CD14-positive monocyte (primary cell): ENCODE measurements at regions not wholly inside any gene's neighbourhood (a gene's known extent, or its start where the extent isn't known, plus 50 kb on each side); places are given as distances from the start of the nearest gene placed in this dataset.

ENCODE experiments used
- DNase-seq, 3 donors: peaks; one replicate each; pipeline ENCODE4 v3.0.0-alpha.2; 2011 to 2022
- H2AFZ ChIP-seq: 2 replicates; pipeline ENCODE4 v1.6.0; 2012; ENCODE audit warnings: mild to moderate bottlenecking, low read depth, low read length, inconsistent platforms; ENCODE audit not compliant: insufficient read depth, poor library complexity, severe bottlenecking
- H3K27ac ChIP-seq, 2 donors: 1 replicate in 1 of 2; 2 replicates in 1 of 2; pipeline ENCODE4 v1.5.1; 2012 to 2013; ENCODE audit warnings: low read length in 2 of 2, control low read depth in 1 of 2, inconsistent platforms in 1 of 2, low read depth in 1 of 2, mild to moderate bottlenecking in 1 of 2
- H3K27me3 ChIP-seq, 2 donors: one replicate each; pipeline versions ENCODE4 v1.6.0 to v1.6.1; 2011 to 2013; ENCODE audit warnings: low read length in 2 of 2; ENCODE audit not compliant: control insufficient read depth in 2 of 2, insufficient read depth in 2 of 2
- H3K36me3 ChIP-seq, 2 donors: replicated peaks in 1 of 2; 1 replicate in 1 of 2; 2 replicates in 1 of 2; pipeline versions ENCODE4 v1.5.1 to v1.6.1; 2012 to 2013; ENCODE audit warnings: low read length in 2 of 2, control low read depth in 1 of 2, inconsistent platforms in 1 of 2, mild to moderate bottlenecking in 1 of 2; ENCODE audit not compliant: insufficient read depth in 2 of 2, control insufficient read depth in 1 of 2
- H3K4me1 ChIP-seq, 2 donors: 1 replicate in 1 of 2; 2 replicates in 1 of 2; pipeline versions ENCODE4 v1.5.1 to v1.6.1; 2012 to 2013; ENCODE audit warnings: low read length in 2 of 2, control low read depth in 1 of 2, inconsistent platforms in 1 of 2, mild to moderate bottlenecking in 1 of 2, moderate library complexity in 1 of 2; ENCODE audit not compliant: insufficient read depth in 2 of 2, control insufficient read depth in 1 of 2
- H3K4me2 ChIP-seq: replicated peaks from 2 replicates; pipeline ENCODE3; 2012; ENCODE audit warnings: low read length, moderate library complexity, mild to moderate bottlenecking; ENCODE audit not compliant: poor library complexity, severe bottlenecking; ENCODE audit errors: extremely low read depth
- H3K4me3 ChIP-seq, 3 experiments: fragments of 200-600 bp in 1 of 3; sonication (generic) in 1 of 3; replicated peaks in 1 of 3; 1 replicate in 2 of 3; 2 replicates in 1 of 3; pipeline ENCODE4 v1.5.1; 2011 to 2013; ENCODE audit warnings: low read length in 3 of 3, mild to moderate bottlenecking in 3 of 3, control low read depth in 2 of 3, low read depth in 2 of 3, inconsistent platforms in 1 of 3, moderate library complexity in 1 of 3
- H3K79me2 ChIP-seq: 2 replicates; pipeline ENCODE4 v1.6.0; 2012; ENCODE audit warnings: mild to moderate bottlenecking, control low read depth, inconsistent platforms, low read length, moderate library complexity; ENCODE audit not compliant: insufficient read depth
- H3K9ac ChIP-seq: 2 replicates; pipeline ENCODE4 v1.6.0; 2017; ENCODE audit warnings: low read length, mild to moderate bottlenecking; ENCODE audit not compliant: insufficient read depth, poor library complexity, severe bottlenecking
- H3K9me3 ChIP-seq, 2 donors: replicated peaks in 1 of 2; 1 replicate in 1 of 2; 2 replicates in 1 of 2; pipeline versions ENCODE4 v1.5.1 to v1.6.1; 2012 to 2013; ENCODE audit warnings: low read length in 2 of 2, control low read depth in 1 of 2; ENCODE audit not compliant: control insufficient read depth in 1 of 2, insufficient read depth in 1 of 2
- H4K20me1 ChIP-seq: 2 replicates; pipeline ENCODE4 v1.6.0; 2012; ENCODE audit warnings: mild to moderate bottlenecking, low read length, control low read depth, moderate library complexity; ENCODE audit not compliant: insufficient read depth
- H3K27ac Mint-ChIP-seq, 7 donors: one replicate each; pipeline ENCODE4 v1.8.0; 2020; ENCODE audit warnings: mild to moderate bottlenecking in 7 of 7, mixed read lengths in 7 of 7, moderate library complexity in 6 of 7, inconsistent platforms in 2 of 7
- H3K27me3 Mint-ChIP-seq, 3 donors: one replicate each; pipeline ENCODE4 v1.8.0; 2021 to 2022; ENCODE audit warnings: low read depth in 3 of 3, mild to moderate bottlenecking in 3 of 3, mixed read lengths in 3 of 3, moderate library complexity in 3 of 3, inconsistent platforms in 1 of 3
- H3K36me3 Mint-ChIP-seq, 2 donors: one replicate each; pipeline ENCODE4 v1.8.0; 2020; ENCODE audit warnings: mixed read lengths in 2 of 2, inconsistent platforms in 1 of 2, mild to moderate bottlenecking in 1 of 2
- H3K4me1 Mint-ChIP-seq: one replicate; pipeline ENCODE4 v1.8.0; 2020; ENCODE audit warnings: mild to moderate bottlenecking, mixed read lengths
- H3K4me3 Mint-ChIP-seq, 2 donors: one replicate each; pipeline ENCODE4 v1.8.0; 2020; ENCODE audit warnings: mild to moderate bottlenecking in 2 of 2, mixed read lengths in 2 of 2, moderate library complexity in 1 of 2
- H3K9me3 Mint-ChIP-seq, 7 donors: one replicate each; pipeline ENCODE4 v1.8.0; 2020 to 2022; ENCODE audit warnings: mixed read lengths in 7 of 7, mild to moderate bottlenecking in 6 of 7, moderate library complexity in 6 of 7, inconsistent platforms in 2 of 7
- WGBS: methylation state at CpG from one replicate; pipeline ENCODE4 v1.1.5; 2013; ENCODE audit warnings: missing lambda C conversion rate; ENCODE audit not compliant: insufficient coverage; 5-methylcytosine and 5-hydroxymethylcytosine counted together
- intact Hi-C, 2 donors: fragments of 100-400 bp; cut with micrococcal nuclease; formaldehyde crosslinking; loops; one replicate each; pipeline versions ENCODE4 v1.15.0 to v1.15.1; 2023
- TF ChIP-seq, protein P1 (sequence below): fragments of 200-600 bp; IDR thresholded peaks from one replicate; pipeline ENCODE4 v1.8.0; 2022; ENCODE audit warnings: antibody characterized with exemption, mild to moderate bottlenecking

DNA sequence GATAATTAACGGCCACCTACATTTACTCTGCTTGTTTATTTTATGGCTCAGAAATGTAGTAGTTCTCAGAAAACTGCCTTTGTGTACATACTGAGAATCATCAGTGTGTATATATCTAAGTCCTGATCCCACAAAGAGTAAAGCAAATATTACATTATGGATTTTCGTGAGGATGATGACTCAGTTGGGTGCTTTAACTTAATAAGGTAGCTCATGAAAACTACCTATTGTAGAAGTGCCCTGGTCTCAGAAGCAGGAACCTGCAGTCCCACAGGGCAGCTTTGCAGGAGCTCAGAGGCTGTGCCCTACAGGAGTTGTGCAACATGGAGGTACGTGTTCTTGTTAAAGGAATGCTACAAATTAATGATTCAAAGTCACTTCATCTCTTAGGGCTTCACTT lies 108.2 kb downstream of the PLG start:
- Histone ChIP-seq H3K27me3 (no peaks in the 10 kb centered on the region), H3K4me3 (no peak overlapping the region), H3K36me3 (no peaks in the 10 kb centered on the region), H3K9ac (no peak overlapping the region), H4K20me1 (no peaks in the 10 kb centered on the region), H2AFZ (no peak overlapping the region), H3K4me1 (no peaks in the 10 kb centered on the region), H3K27ac (no peak overlapping the region), H3K9me3 (peaks cover 0 to 7% of the 10 kb centered on the region in 2 donors), H3K79me2 (no peaks in the 10 kb centered on the region), H3K4me2 (no peak overlapping the region)
- DNase-seq = no peak
- no peaks in the 10 kb centered on the region for H3K36me3 Mint-ChIP-seq
- H3K4me3 Mint-ChIP-seq = no peak overlapping the region
- no peaks in the 10 kb centered on the region for H3K4me1 Mint-ChIP-seq
- H3K9me3 Mint-ChIP-seq = peaks cover 0 to 9% (median 5%) of the 10 kb centered on the region in 7 donors
- WGBS = 60% methylated on average over 1 of the region's 3 CpGs
- TF ChIP-seq, protein P1, sequence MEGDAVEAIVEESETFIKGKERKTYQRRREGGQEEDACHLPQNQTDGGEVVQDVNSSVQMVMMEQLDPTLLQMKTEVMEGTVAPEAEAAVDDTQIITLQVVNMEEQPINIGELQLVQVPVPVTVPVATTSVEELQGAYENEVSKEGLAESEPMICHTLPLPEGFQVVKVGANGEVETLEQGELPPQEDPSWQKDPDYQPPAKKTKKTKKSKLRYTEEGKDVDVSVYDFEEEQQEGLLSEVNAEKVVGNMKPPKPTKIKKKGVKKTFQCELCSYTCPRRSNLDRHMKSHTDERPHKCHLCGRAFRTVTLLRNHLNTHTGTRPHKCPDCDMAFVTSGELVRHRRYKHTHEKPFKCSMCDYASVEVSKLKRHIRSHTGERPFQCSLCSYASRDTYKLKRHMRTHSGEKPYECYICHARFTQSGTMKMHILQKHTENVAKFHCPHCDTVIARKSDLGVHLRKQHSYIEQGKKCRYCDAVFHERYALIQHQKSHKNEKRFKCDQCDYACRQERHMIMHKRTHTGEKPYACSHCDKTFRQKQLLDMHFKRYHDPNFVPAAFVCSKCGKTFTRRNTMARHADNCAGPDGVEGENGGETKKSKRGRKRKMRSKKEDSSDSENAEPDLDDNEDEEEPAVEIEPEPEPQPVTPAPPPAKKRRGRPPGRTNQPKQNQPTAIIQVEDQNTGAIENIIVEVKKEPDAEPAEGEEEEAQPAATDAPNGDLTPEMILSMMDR = no peak
- H3K27me3 Mint-ChIP-seq = no peaks in the 10 kb centered on the region
- intact Hi-C loops = no loop called here
- no peak overlapping the region for H3K27ac Mint-ChIP-seq

DNA sequence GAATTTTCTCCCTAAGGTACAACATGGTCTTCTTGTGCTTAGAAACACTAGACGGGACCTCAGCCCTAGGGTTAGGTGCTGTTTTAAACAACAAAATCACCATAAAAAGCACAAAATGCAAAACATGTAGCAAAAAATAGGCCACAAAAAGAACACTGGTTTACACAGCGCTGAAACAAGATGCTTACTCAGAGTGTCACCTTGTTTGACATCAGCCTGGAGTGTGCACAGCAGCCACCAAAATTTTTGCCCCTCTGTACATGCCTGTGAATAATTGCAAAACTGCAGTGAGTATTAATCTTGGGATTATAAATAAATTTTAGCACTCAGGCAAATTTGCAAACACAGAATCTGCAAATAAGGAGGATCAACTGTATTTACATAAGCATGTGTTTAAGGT lies 110.1 kb downstream of the PLG start:
- Histone ChIP-seq H3K27ac (no peak overlapping the region), H3K9me3 (peaks cover 3 to 4% of the 10 kb centered on the region in 2 donors), H3K79me2 (no peaks in the 10 kb centered on the region), H3K27me3 (no peaks in the 10 kb centered on the region), H4K20me1 (no peaks in the 10 kb centered on the region), H2AFZ (no peak overlapping the region), H3K4me2 (no peak overlapping the region), H3K4me3 (no peak overlapping the region), H3K9ac (no peak overlapping the region), H3K36me3 (no peaks in the 10 kb centered on the region), H3K4me1 (no peaks in the 10 kb centered on the region)
- Mint-ChIP-seq H3K9me3 (peaks cover 0 to 3% (median 2%) of the 10 kb centered on the region in 7 donors), H3K27ac (no peak overlapping the region), H3K27me3 (no peaks in the 10 kb centered on the region), H3K4me3 (no peak overlapping the region), H3K4me1 (no peaks in the 10 kb centered on the region), H3K36me3 (no peaks in the 10 kb centered on the region)
- intact Hi-C loops = no loop called here
- TF ChIP-seq, protein P1 = no peak
- no peak for DNase-seq
- WGBS = 100% methylated on average over 1 of the region's 2 CpGs
